Globus pallidus (tissue), 1 donor: ENCODE measurements at regions not wholly inside any gene's neighbourhood (a gene's known extent, or its start where the extent isn't known, plus 50 kb on each side); places are given as distances from the start of the nearest gene placed in this dataset.
"Not testable (repeated sequence)": the region's sequence is repeated elsewhere in the genome, so short reads cannot be mapped to it uniquely, and the experiment has no call there.

ENCODE experiments used
- DNase-seq: peaks from one replicate; pipeline ENCODE4 v3.0.0-alpha.2; 2015; ENCODE audit warnings: low spot score

GRCh38 chr7:136419740-136420139, 442.6 kb upstream of the MTPN start:
- DNase-seq, result not testable (repeated sequence)

DNA sequence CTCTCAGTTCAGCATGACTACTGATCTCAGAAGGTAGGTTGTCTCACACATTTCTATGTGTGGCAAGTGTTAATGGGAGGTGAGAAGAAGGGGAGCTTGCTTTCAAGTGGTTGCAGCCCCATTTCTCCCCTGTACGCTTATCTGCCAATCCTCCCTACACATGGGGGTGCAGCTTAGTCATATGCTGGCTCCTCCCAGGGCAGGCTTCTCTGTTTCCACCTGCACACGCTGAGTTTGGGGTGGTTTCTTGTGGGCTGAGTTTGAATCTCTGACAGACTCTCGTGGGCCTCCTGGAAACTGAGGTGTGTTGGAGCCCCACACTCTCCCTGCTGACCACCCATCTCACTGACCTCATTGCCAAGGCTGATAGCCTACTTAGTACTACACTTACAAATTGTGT, 435.8 kb upstream of the MTPN start:
- DNase-seq, result no peak

- peak; percentile 59 for DNase-seq
Observed at GRCh38 chr7:136405931-136406777, 429.0 kb upstream of the MTPN start.

GRCh38 chr7:136403591-136403990, 426.4 kb upstream of the MTPN start:
- no peak for DNase-seq

- DNase-seq, result no peak
Observed at GRCh38 chr7:136400877-136401276, 423.7 kb upstream of the MTPN start.

- DNase-seq, result no peak
Observed at GRCh38 chr7:136399385-136399784, 422.2 kb upstream of the MTPN start.

DNA sequence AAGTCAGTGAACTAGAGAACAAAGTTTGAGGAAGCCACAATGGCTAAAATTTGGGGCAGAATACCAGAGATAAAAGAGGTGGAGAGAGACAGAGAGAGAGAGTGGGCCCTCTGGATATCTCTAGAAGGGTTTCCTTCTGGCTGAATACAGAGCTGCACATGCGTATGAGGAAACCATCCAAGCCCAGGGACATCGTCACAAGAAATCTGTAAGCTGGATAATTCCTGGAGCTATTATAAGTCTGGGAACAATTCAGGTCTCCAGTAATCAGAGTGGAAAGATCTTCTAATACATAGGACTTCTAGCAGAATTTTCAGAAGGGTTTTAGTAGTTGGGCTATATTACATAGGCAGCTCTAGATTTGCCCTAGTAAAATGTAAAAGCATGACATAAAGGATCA, 415.7 kb upstream of the MTPN start:
- no peak for DNase-seq

GRCh38 chr7:136391371-136391770, 414.2 kb upstream of the MTPN start:
- no peak for DNase-seq

DNA sequence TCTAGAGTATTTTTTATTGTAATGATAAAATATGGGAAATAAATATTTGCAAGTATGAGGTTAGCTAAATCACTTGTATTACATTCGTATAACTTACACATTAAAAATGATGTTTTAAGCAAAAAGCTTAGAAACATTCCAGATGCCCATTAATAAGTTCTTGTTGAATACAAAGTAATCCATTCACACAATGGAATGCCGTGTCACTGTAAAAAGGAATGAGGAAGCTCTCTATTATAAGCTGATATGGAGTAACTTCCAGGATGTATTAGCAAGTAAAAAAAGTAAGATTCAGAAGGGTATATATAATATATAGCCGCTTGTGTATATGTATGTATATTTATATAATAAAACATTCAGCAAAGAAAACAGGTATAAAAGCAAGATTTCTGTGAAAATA, 412.8 kb upstream of the MTPN start:
- no peak for DNase-seq

DNA sequence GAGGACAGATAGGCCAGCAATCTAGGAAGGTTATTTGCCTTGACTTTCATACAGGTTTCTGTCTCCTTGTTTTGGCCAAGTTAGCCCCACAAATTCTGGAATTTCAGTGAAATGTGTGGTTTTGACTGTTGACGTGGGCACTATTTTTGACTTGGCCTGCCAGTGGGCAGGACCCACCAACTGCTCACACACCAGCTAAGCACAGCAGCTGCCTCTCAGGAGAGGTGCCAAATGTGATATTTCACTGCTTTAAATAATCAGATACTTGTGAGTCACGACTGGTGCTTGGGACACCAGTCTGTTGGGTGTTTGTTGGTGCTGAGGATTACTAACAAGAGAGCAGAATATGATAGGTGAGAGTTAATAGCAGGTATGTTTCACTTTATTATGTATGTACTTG, 409.7 kb upstream of the MTPN start:
- DNase-seq, result no peak

GRCh38 chr7:136371409-136371808, 394.2 kb upstream of the MTPN start:
- DNase-seq, result not testable (repeated sequence)

GRCh38 chr7:136370137-136370536, 393.0 kb upstream of the MTPN start:
- DNase-seq, result no peak

- no peak for DNase-seq
Observed at GRCh38 chr7:136369225-136369624, 392.1 kb upstream of the MTPN start.

- DNase-seq, result no peak
Observed at GRCh38 chr7:136359333-136359903, 382.3 kb upstream of the MTPN start.

- DNase-seq, result no peak
Observed at GRCh38 chr7:136353287-136353686, 376.1 kb upstream of the MTPN start.

- no peak for DNase-seq
Observed at GRCh38 chr7:136348542-136349192, 371.5 kb upstream of the MTPN start.

DNA sequence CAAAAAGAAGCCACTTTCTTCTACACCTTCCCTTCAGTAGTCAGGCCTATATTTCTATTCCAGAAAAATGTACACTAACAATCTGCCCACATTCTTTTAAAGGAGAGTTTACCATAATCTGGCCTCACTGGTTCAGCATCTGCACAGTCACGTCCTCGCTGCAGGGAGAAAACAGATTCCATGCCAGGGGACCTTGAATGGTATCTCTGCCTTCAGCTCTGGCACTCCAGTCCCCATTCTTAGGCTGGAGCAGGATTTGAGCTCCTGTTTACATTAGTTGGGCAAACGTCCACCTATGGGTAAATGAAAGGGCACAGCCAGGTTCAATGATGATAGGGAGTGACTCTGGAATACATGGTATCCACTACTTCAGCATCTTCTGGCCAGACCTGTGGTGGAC, 371.0 kb upstream of the MTPN start:
- DNase-seq, result no peak

- no peak for DNase-seq
Observed at GRCh38 chr7:136347488-136347887, 370.3 kb upstream of the MTPN start.

DNA sequence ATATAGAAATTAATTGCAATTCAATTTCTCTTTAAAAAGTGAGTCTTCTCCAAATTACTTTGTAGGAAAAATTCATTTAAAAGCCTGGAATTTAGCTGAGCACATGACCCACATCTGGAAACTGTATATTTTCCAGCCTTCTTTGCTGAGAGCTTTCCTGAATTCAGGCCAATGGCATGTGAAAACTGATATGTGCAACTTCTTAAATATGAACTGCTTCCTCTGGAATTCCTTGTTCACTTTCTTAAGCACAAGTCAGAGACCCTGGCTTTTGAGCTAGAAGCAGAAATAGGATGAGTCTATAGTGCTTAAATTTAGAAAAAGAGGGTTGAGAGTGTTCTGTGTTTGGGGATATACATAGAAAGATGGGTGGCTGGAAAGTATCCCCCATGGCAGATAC, 365.1 kb upstream of the MTPN start:
- no peak for DNase-seq

DNA sequence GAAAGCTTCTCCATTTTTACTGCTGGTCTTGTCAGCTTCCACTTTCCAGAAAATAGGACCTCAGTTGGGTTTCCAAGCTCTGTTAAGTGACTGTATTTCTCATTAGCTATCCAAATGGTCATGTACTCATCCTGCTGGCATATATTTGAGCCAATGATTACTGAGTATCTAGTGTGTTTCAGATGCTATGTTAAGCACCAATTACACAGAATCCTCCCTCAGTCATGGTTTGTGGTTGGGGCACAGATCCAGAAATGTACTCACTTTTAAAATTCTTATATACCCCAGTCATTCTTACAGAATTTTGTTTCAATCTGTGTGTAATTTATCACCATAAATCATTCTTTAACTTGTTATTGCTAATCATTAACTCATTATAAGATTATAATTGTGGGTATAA, 362.3 kb upstream of the MTPN start:
- DNase-seq, result no peak

- DNase-seq, result no peak
Observed at GRCh38 chr7:136336932-136337331, 359.8 kb upstream of the MTPN start.

- no peak for DNase-seq
Observed at GRCh38 chr7:136333636-136334035, 356.5 kb upstream of the MTPN start.

- DNase-seq, result no peak
Observed at GRCh38 chr7:136326045-136326609, 349.0 kb upstream of the MTPN start.
